Testis (tissue), 2 donors: ENCODE measurements at regions not wholly inside any gene's neighbourhood (a gene's known extent, or its start where the extent isn't known, plus 50 kb on each side); places are given as distances from the start of the nearest gene placed in this dataset.

Source experiments
- POLR2A ChIP-seq: fragments of 450-650 bp; IDR thresholded peaks from one replicate; pipeline ENCODE4 v1.6.1; 2017; ENCODE audit warnings: antibody characterized with exemption, mild to moderate bottlenecking, moderate library complexity
- TF ChIP-seq, protein P1 (sequence below), 3 experiments: fragments of 450-650 bp in 2 of 3; fragments of 200-600 bp in 1 of 3; sonication (generic) in 1 of 3; IDR thresholded peaks; one replicate each; pipeline ENCODE4 v1.5.1; 2016 to 2019; ENCODE audit warnings: antibody characterized with exemption in 3 of 3, mild to moderate bottlenecking in 2 of 3, moderate library complexity in 1 of 3

DNA sequence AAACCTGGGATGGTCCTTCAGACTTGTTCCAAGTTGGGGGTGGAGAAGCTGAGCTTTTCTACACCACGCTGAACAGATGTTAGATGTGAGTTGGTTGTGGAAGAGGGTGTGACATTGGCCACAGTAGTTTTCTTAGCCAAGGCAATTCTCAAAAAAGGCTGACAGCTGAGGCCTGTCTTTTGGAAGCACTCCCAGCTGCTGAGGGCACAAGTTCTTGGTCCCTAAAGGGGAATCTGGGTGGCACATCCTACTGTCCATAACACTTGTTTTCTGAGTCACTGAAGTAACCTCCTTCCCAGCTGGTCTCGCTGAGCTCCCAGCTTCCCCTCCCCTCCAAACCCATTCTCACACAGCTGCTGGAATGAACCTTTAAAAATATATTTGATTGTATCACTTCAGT lies 375.7 kb upstream of the KIRREL3 start:
- TF ChIP-seq, protein P1, sequence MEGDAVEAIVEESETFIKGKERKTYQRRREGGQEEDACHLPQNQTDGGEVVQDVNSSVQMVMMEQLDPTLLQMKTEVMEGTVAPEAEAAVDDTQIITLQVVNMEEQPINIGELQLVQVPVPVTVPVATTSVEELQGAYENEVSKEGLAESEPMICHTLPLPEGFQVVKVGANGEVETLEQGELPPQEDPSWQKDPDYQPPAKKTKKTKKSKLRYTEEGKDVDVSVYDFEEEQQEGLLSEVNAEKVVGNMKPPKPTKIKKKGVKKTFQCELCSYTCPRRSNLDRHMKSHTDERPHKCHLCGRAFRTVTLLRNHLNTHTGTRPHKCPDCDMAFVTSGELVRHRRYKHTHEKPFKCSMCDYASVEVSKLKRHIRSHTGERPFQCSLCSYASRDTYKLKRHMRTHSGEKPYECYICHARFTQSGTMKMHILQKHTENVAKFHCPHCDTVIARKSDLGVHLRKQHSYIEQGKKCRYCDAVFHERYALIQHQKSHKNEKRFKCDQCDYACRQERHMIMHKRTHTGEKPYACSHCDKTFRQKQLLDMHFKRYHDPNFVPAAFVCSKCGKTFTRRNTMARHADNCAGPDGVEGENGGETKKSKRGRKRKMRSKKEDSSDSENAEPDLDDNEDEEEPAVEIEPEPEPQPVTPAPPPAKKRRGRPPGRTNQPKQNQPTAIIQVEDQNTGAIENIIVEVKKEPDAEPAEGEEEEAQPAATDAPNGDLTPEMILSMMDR (IDR thresholded peaks at IDR 0.05): no peak
- TF ChIP-seq POLR2A: no peak
